GM03348 (cell line): ENCODE measurements at regions not wholly inside any gene's neighbourhood (a gene's known extent, or its start where the extent isn't known, plus 50 kb on each side); places are given as distances from the start of the nearest gene placed in this dataset.
"Not testable (repeated sequence)": the region's sequence is repeated elsewhere in the genome, so short reads cannot be mapped to it uniquely, and the experiment has no call there.

Source experiments
- DNase-seq: peaks from one replicate; pipeline ENCODE4 v3.0.0; 2012; ENCODE audit warnings: low spot score

GRCh38 chr2:18078216-18078615, 199.7 kb downstream of the KCNS3 start:
- DNase-seq: no peak

- peak; percentile 80 for DNase-seq
These were observed 199.2 kb downstream of the KCNS3 start for GRCh38 chr2:18077704-18078103.

- peak; percentile 12 for DNase-seq
These were observed 198.8 kb downstream of the KCNS3 start for GRCh38 chr2:18077231-18077630.

GRCh38 chr2:18074476-18074875, 196.0 kb downstream of the KCNS3 start:
- peak; percentile 9 for DNase-seq

- DNase-seq: no peak
These were observed 195.1 kb downstream of the KCNS3 start for GRCh38 chr2:18073601-18074000.

- no peak for DNase-seq
These were observed 189.3 kb downstream of the KCNS3 start for GRCh38 chr2:18067588-18068384.

GRCh38 chr2:18066894-18067293, 188.4 kb downstream of the KCNS3 start:
- DNase-seq: no peak

GRCh38 chr2:18066066-18066465, 187.6 kb downstream of the KCNS3 start:
- DNase-seq: peak; percentile 18

GRCh38 chr2:18065249-18065648, 186.8 kb downstream of the KCNS3 start:
- no peak for DNase-seq

GRCh38 chr2:18063826-18064470, 185.5 kb downstream of the KCNS3 start:
- no peak for DNase-seq

- DNase-seq: no peak
These were observed 184.4 kb downstream of the KCNS3 start for GRCh38 chr2:18062892-18063291.

- DNase-seq: no peak
These were observed 183.2 kb downstream of the KCNS3 start for GRCh38 chr2:18061717-18062116.

GRCh38 chr2:18057657-18058056, 179.2 kb downstream of the KCNS3 start:
- DNase-seq: no peak

GRCh38 chr2:18055290-18055689, 176.8 kb downstream of the KCNS3 start:
- no peak for DNase-seq

- no peak for DNase-seq
These were observed 171.5 kb downstream of the KCNS3 start for GRCh38 chr2:18050001-18050400.

- DNase-seq: no peak
These were observed 170.9 kb downstream of the KCNS3 start for GRCh38 chr2:18049325-18049724.

GRCh38 chr2:18047896-18048657, 169.6 kb downstream of the KCNS3 start:
- DNase-seq: peak; percentile 69

- DNase-seq: no peak
These were observed 168.7 kb downstream of the KCNS3 start for GRCh38 chr2:18047213-18047611.

GRCh38 chr2:18046558-18047212, 168.2 kb downstream of the KCNS3 start:
- DNase-seq: peak; percentile 71

GRCh38 chr2:18046017-18046416, 167.6 kb downstream of the KCNS3 start:
- DNase-seq: no peak

- DNase-seq: peak; percentile 37
These were observed 166.8 kb downstream of the KCNS3 start for GRCh38 chr2:18045230-18045629.

- not testable (repeated sequence) for DNase-seq
These were observed 138.9 kb downstream of the KCNS3 start for GRCh38 chr2:18017381-18017780.
